ENCODE measurements at regions not wholly inside any gene's neighbourhood (a gene's known extent, or its start where the extent isn't known, plus 50 kb on each side); places are given as distances from the start of the nearest gene placed in this dataset.

DNA sequence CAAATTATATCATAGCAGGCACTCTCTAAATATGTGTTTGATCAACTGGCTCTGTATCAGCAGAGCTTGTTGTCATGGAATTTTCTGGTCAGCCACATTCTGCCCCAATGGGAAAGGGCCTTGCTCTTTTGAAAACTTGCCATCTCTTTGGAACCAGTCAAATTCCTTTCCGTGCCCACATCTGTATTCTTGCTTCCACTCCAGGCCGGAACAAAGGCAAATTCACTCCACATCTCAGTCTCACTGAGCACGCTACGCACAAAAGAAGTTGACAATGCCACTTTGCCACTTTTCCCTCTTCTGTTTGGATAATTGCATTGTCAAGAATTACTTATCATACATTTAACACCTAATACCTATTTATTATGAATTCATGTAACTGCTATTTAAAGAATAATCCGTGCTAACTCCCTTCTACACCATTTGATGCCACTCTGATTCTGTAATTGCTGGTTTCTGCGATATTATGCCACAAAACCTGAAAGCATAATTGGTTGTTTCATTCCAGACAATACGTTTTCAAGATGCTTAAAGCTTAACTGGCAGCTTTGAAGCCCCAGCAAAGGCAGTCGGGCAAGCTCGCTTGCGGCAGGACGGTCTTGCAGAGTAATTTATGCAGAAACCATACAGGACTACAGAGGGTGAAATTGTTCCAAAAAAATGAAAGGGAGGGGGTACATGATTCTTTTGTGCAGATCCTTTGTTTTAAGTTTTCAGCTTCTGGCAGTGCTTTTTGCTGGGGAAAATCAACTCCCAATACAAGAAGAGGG lies 277.7 kb downstream of the MSX2 start:
- TF ChIP-seq GATA2 (CRISPR knock-in tag; IDR thresholded peaks at IDR 0.05): no peak
- TF ChIP-seq TCF12 (IDR thresholded peaks at IDR 0.05): no peak
- TF ChIP-seq NRF1 (IDR thresholded peaks at IDR 0.05; ENCODE audit: low read depth, low read length): no peak
- no peak for TF ChIP-seq CHD2 (IDR thresholded peaks at IDR 0.05; ENCODE audit: low read length, partially characterized antibody)
- TF ChIP-seq YY1 (IDR thresholded peaks at IDR 0.05; ENCODE audit: low read depth): no peak
- no peak for TF ChIP-seq NFIC (IDR thresholded peaks at IDR 0.05; ENCODE audit: borderline replicate concordance)
- no peak for TF ChIP-seq GABPA (IDR thresholded peaks at IDR 0.05; ENCODE audit: low read depth)
- no peak for TF ChIP-seq POLR2AphosphoS5 (IDR thresholded peaks at IDR 0.05; ENCODE audit: low read depth, low read length)
- no peak for TF ChIP-seq EZH2phosphoT487 (IDR thresholded peaks at IDR 0.05; ENCODE audit: borderline replicate concordance, low read depth)
- no peak for TF ChIP-seq SMC3 (IDR thresholded peaks at IDR 0.05; ENCODE audit: low read depth, low read length)
- TF ChIP-seq IRF3 (IDR thresholded peaks at IDR 0.05; ENCODE audit: low read depth, low read length): no peak
- no peak for TF ChIP-seq FOXM1 (IDR thresholded peaks at IDR 0.05; ENCODE audit: low read depth)
- TF ChIP-seq RFX5 (IDR thresholded peaks at IDR 0.05; ENCODE audit: low read length): no peak
- TF ChIP-seq, protein P1, sequence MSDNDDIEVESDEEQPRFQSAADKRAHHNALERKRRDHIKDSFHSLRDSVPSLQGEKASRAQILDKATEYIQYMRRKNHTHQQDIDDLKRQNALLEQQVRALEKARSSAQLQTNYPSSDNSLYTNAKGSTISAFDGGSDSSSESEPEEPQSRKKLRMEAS (IDR thresholded peaks at IDR 0.05; ENCODE audit: low read depth): no peak
- TF ChIP-seq, protein P2, sequence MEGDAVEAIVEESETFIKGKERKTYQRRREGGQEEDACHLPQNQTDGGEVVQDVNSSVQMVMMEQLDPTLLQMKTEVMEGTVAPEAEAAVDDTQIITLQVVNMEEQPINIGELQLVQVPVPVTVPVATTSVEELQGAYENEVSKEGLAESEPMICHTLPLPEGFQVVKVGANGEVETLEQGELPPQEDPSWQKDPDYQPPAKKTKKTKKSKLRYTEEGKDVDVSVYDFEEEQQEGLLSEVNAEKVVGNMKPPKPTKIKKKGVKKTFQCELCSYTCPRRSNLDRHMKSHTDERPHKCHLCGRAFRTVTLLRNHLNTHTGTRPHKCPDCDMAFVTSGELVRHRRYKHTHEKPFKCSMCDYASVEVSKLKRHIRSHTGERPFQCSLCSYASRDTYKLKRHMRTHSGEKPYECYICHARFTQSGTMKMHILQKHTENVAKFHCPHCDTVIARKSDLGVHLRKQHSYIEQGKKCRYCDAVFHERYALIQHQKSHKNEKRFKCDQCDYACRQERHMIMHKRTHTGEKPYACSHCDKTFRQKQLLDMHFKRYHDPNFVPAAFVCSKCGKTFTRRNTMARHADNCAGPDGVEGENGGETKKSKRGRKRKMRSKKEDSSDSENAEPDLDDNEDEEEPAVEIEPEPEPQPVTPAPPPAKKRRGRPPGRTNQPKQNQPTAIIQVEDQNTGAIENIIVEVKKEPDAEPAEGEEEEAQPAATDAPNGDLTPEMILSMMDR (IDR thresholded peaks at IDR 0.05): no peak
- TF ChIP-seq, protein P3, sequence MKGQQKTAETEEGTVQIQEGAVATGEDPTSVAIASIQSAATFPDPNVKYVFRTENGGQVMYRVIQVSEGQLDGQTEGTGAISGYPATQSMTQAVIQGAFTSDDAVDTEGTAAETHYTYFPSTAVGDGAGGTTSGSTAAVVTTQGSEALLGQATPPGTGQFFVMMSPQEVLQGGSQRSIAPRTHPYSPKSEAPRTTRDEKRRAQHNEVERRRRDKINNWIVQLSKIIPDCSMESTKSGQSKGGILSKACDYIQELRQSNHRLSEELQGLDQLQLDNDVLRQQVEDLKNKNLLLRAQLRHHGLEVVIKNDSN (IDR thresholded peaks at IDR 0.05; ENCODE audit: borderline replicate concordance, low read depth): no peak
- Histone ChIP-seq H2AFZ (ENCODE audit: low read depth) (no peak overlapping the region), H3K9me3 (no peaks in the 10 kb centered on the region), H3K9ac (no peak overlapping the region), H3K4me3 (ENCODE audit: low read depth in 2 of 2, low read length in 1 of 2) (no peak overlapping the region), H3K4me1 (ENCODE audit: control insufficient read depth in 1 of 2, insufficient read depth in 2 of 2, low read depth in 1 of 2, low read length in 1 of 2) (no peaks in the 10 kb centered on the region), H3K36me3 (replicated peaks in 1 of 2; ENCODE audit: control insufficient read depth in 1 of 2, insufficient read depth in 2 of 2, low read length in 1 of 2) (no peaks in the 10 kb centered on the region), H3K79me2 (ENCODE audit: insufficient read depth) (no peaks in the 10 kb centered on the region), H3K9me2 (no peaks in the 10 kb centered on the region), H3F3A (replicated peaks; ENCODE audit: insufficient read depth) (no peaks in the 10 kb centered on the region), H3K4me2 (no peak overlapping the region), H3K27me3 (ENCODE audit: insufficient read depth) (no peaks in the 10 kb centered on the region), H3K27ac (ENCODE audit: low read depth in 2 of 2, low read length in 1 of 2) (no peak overlapping the region), H4K20me1 (ENCODE audit: insufficient read depth) (no peaks in the 10 kb centered on the region)
- DNase-seq: no peak
- 51% methylated on average over 11 of the region's 11 CpGs for WGBS (ENCODE audit: low lambda C conversion rate)
- POLR2A ChIA-PET: no interaction called here
- CTCF ChIA-PET: no interaction called here

Measured in SK-N-SH (cell line).